Activated CD4-positive, alpha-beta T cell treated with anti-CD3 and anti-CD28 coated beads for 36 hours (primary cell): ENCODE measurements at regions not wholly inside any gene's neighbourhood (a gene's known extent, or its start where the extent isn't known, plus 50 kb on each side); places are given as distances from the start of the nearest gene placed in this dataset.
A peak's percentile ranks its signal among the peaks of the same experiment; 100 is the strongest.
"Not testable (repeated sequence)": the region's sequence is repeated elsewhere in the genome, so short reads cannot be mapped to it uniquely, and the experiment has no call there.

Experiments used
- ATAC-seq: fragments of 200-7000 bp; cut with Tn5 transposase; one replicate; pipeline ENCODE4 v1.10.0; 2021; ENCODE audit warnings: mild to moderate bottlenecking, moderate library complexity
- CTCF ChIA-PET: fragments of 350-600 bp; sonication (Branson Sonifier 250); formaldehyde crosslinking; loops from one replicate; lab custom pipeline; 2021; ENCODE audit warnings: antibody characterized with exemption; lab: Charles Lee
- POLR2A ChIA-PET: fragments of 350-600 bp; sonication (Branson Sonifier 250); formaldehyde crosslinking; loops from one replicate; lab custom pipeline; 2021; ENCODE audit warnings: antibody characterized with exemption, inconsistent platforms; lab: Charles Lee
- DNase-seq: peaks from one replicate; pipeline ENCODE4 v3.0.0-alpha.2; 2020
- H3K27ac Mint-ChIP-seq: one replicate; pipeline ENCODE4 v1.8.0; 2021; ENCODE audit warnings: mixed read lengths
- H3K27me3 Mint-ChIP-seq: one replicate; pipeline ENCODE4 v1.8.0; 2021; ENCODE audit warnings: mixed read lengths
- H3K36me3 Mint-ChIP-seq: one replicate; pipeline ENCODE4 v1.8.0; 2021; ENCODE audit warnings: low read depth, mixed read lengths
- H3K4me1 Mint-ChIP-seq: one replicate; pipeline ENCODE4 v1.8.0; 2021; ENCODE audit warnings: mixed read lengths
- H3K4me3 Mint-ChIP-seq: one replicate; pipeline ENCODE4 v1.8.0; 2021; ENCODE audit warnings: mild to moderate bottlenecking, moderate library complexity, mixed read lengths
- H3K9me3 Mint-ChIP-seq: one replicate; pipeline ENCODE4 v1.8.0; 2021; ENCODE audit warnings: low read depth, mixed read lengths
- intact Hi-C, 2 experiments: fragments of 100-400 bp; cut with DNase I in 1 of 2; cut with micrococcal nuclease in 1 of 2; formaldehyde crosslinking; loops; one replicate each; pipeline versions ENCODE4 v1.14.2 to v1.15.1; 2022 to 2024; cut with DNase I, micrococcal nuclease

GRCh38 chr11:90321018-90321417 is 98.2 kb upstream of the CHORDC1 start:
- no peak for DNase-seq
- no peak overlapping the region for H3K4me3 Mint-ChIP-seq
- no peak overlapping the region for H3K27ac Mint-ChIP-seq
- no peaks in the 10 kb centered on the region for H3K27me3 Mint-ChIP-seq
- ChIA-PET POLR2A (no interaction called here), CTCF (no interaction called here)
- peak; percentile 47 for ATAC-seq
- H3K9me3 Mint-ChIP-seq = no peaks in the 10 kb centered on the region
- intact Hi-C loops = no loop called here
- H3K4me1 Mint-ChIP-seq = no peaks in the 10 kb centered on the region
- H3K36me3 Mint-ChIP-seq = no peaks in the 10 kb centered on the region

- ATAC-seq (no peak), DNase-seq (no peak)
- H3K36me3 Mint-ChIP-seq = no peaks in the 10 kb centered on the region
- intact Hi-C loops = no loop called here
- no peak overlapping the region for H3K27ac Mint-ChIP-seq
- no peak overlapping the region for H3K4me3 Mint-ChIP-seq
- no peaks in the 10 kb centered on the region for H3K9me3 Mint-ChIP-seq
- no peaks in the 10 kb centered on the region for H3K4me1 Mint-ChIP-seq
- ChIA-PET POLR2A (no interaction called here), CTCF (no interaction called here)
- H3K27me3 Mint-ChIP-seq = no peaks in the 10 kb centered on the region
These were observed 95.8 kb upstream of the CHORDC1 start for GRCh38 chr11:90318651-90319050.

GRCh38 chr11:90310210-90310609 is 87.4 kb upstream of the CHORDC1 start:
- Mint-ChIP-seq H3K4me3 (no peak overlapping the region), H3K27me3 (peaks cover 2% of the 10 kb centered on the region), H3K36me3 (no peaks in the 10 kb centered on the region), H3K4me1 (no peaks in the 10 kb centered on the region), H3K9me3 (no peaks in the 10 kb centered on the region), H3K27ac (no peak overlapping the region)
- intact Hi-C loops = no loop called here
- no peak for ATAC-seq
- no peak for DNase-seq
- ChIA-PET POLR2A (no interaction called here), CTCF (interaction anchor here (1.2 to 2.0 kb wide), 2 partner anchors 22 to 26 kb away, joined by 3 to 5 read pairs; no protein-coding TSS in a partner anchor)

GRCh38 chr11:90309693-90310092 is 86.8 kb upstream of the CHORDC1 start:
- H3K4me1 Mint-ChIP-seq = no peaks in the 10 kb centered on the region
- no peak overlapping the region for H3K27ac Mint-ChIP-seq
- H3K9me3 Mint-ChIP-seq = no peaks in the 10 kb centered on the region
- peaks cover 2% of the 10 kb centered on the region for H3K27me3 Mint-ChIP-seq
- POLR2A ChIA-PET = no interaction called here
- DNase-seq = no peak
- no peak overlapping the region for H3K4me3 Mint-ChIP-seq
- intact Hi-C loops = no loop called here
- no peak for ATAC-seq
- CTCF ChIA-PET = interaction anchor here (1.2 to 2.0 kb wide), 2 partner anchors 22 to 27 kb away, joined by 3 to 5 read pairs; no protein-coding TSS in a partner anchor
- H3K36me3 Mint-ChIP-seq = no peaks in the 10 kb centered on the region

- no peak overlapping the region for H3K27ac Mint-ChIP-seq
- no peaks in the 10 kb centered on the region for H3K9me3 Mint-ChIP-seq
- no peaks in the 10 kb centered on the region for H3K27me3 Mint-ChIP-seq
- no peaks in the 10 kb centered on the region for H3K4me1 Mint-ChIP-seq
- DNase-seq (no peak), ATAC-seq (no peak)
- no peaks in the 10 kb centered on the region for H3K36me3 Mint-ChIP-seq
- ChIA-PET POLR2A (no interaction called here), CTCF (interaction anchor here (1.2 kb wide), 1 partner anchor 40 kb away, joined by 3 read pairs; no protein-coding TSS in a partner anchor)
- H3K4me3 Mint-ChIP-seq = no peak overlapping the region
- intact Hi-C loops = no loop called here
These were observed 71.7 kb upstream of the CHORDC1 start for GRCh38 chr11:90294526-90294925.

GRCh38 chr11:90294091-90294490 is 71.2 kb upstream of the CHORDC1 start:
- intact Hi-C loops = no loop called here
- ChIA-PET CTCF (interaction anchor here (1.2 kb wide), 1 partner anchor 40 kb away, joined by 3 read pairs; no protein-coding TSS in a partner anchor), POLR2A (no interaction called here)
- Mint-ChIP-seq H3K27me3 (no peaks in the 10 kb centered on the region), H3K4me3 (no peak overlapping the region), H3K36me3 (no peaks in the 10 kb centered on the region), H3K9me3 (no peaks in the 10 kb centered on the region), H3K4me1 (no peaks in the 10 kb centered on the region), H3K27ac (no peak overlapping the region)
- DNase-seq = no peak
- ATAC-seq = no peak

GRCh38 chr11:90288212-90288821 is 65.5 kb upstream of the CHORDC1 start:
- intact Hi-C loops = loop anchor here (1.0 to 10.0 kb wide), 3 partner anchors 146 to 960 kb away; no protein-coding TSS in a partner anchor
- H3K4me1 Mint-ChIP-seq = no peaks in the 10 kb centered on the region
- H3K4me3 Mint-ChIP-seq = no peak overlapping the region
- CTCF ChIA-PET = interaction anchor here (0.7 to 2.1 kb wide), 5 partner anchors 14 to 1523 kb away, joined by 3 to 7 read pairs (median 3); no protein-coding TSS in a partner anchor
- no peaks in the 10 kb centered on the region for H3K9me3 Mint-ChIP-seq
- peaks cover 2% of the 10 kb centered on the region for H3K27me3 Mint-ChIP-seq
- POLR2A ChIA-PET = interaction anchor here (0.5 kb wide), 1 partner anchor 79 kb away, joined by 5 read pairs; no protein-coding TSS in a partner anchor
- H3K36me3 Mint-ChIP-seq = no peaks in the 10 kb centered on the region
- no peak for ATAC-seq
- no peak overlapping the region for H3K27ac Mint-ChIP-seq
- DNase-seq = no peak

- H3K36me3 Mint-ChIP-seq = no peaks in the 10 kb centered on the region
- intact Hi-C loops = loop anchor here in 1 of 2 experiments (10.0 kb wide), 1 partner anchor 148 kb away; no protein-coding TSS in a partner anchor
- H3K27me3 Mint-ChIP-seq = peaks cover 3% of the 10 kb centered on the region
- ChIA-PET POLR2A (no interaction called here), CTCF (no interaction called here)
- no peaks in the 10 kb centered on the region for H3K9me3 Mint-ChIP-seq
- H3K4me1 Mint-ChIP-seq = no peaks in the 10 kb centered on the region
- DNase-seq = no peak
- H3K4me3 Mint-ChIP-seq = no peak overlapping the region
- ATAC-seq = no peak
- no peak overlapping the region for H3K27ac Mint-ChIP-seq
These were observed 63.8 kb upstream of the CHORDC1 start for GRCh38 chr11:90286640-90287039.

GRCh38 chr11:90284171-90284570 is 61.3 kb upstream of the CHORDC1 start:
- no peak for DNase-seq
- Mint-ChIP-seq H3K4me3 (no peak overlapping the region), H3K27ac (no peak overlapping the region), H3K36me3 (no peaks in the 10 kb centered on the region), H3K9me3 (no peaks in the 10 kb centered on the region), H3K27me3 (peaks cover 13% of the 10 kb centered on the region), H3K4me1 (no peaks in the 10 kb centered on the region)
- ChIA-PET POLR2A (no interaction called here), CTCF (no interaction called here)
- ATAC-seq = no peak
- intact Hi-C loops = loop anchor here in 1 of 2 experiments (10.0 kb wide), 1 partner anchor 151 kb away; no protein-coding TSS in a partner anchor

- H3K36me3 Mint-ChIP-seq, H3K4me3 Mint-ChIP-seq, CTCF ChIA-PET, H3K27ac Mint-ChIP-seq, DNase-seq, ATAC-seq, POLR2A ChIA-PET, H3K4me1 Mint-ChIP-seq, H3K9me3 Mint-ChIP-seq: not testable (repeated sequence)
- H3K27me3 Mint-ChIP-seq = peaks cover 13% of the 10 kb centered on the region
- intact Hi-C loops = loop anchor here in 1 of 2 experiments (10.0 kb wide), 1 partner anchor 152 kb away; no protein-coding TSS in a partner anchor
These were observed 59.8 kb upstream of the CHORDC1 start for GRCh38 chr11:90282551-90283071.

GRCh38 chr11:90274362-90274761 is 51.5 kb upstream of the CHORDC1 start:
- DNase-seq = no peak
- ChIA-PET POLR2A (no interaction called here), CTCF (no interaction called here)
- no peak for ATAC-seq
- H3K4me1 Mint-ChIP-seq = no peaks in the 10 kb centered on the region
- no peak overlapping the region for H3K4me3 Mint-ChIP-seq
- H3K36me3 Mint-ChIP-seq = peaks cover 5% of the 10 kb centered on the region
- H3K27ac Mint-ChIP-seq = no peak overlapping the region
- peaks cover 2% of the 10 kb centered on the region for H3K9me3 Mint-ChIP-seq
- peaks cover 6% of the 10 kb centered on the region for H3K27me3 Mint-ChIP-seq
- intact Hi-C loops = no loop called here
